Heart left ventricle (tissue), 16 donors: ENCODE measurements at regions not wholly inside any gene's neighbourhood (a gene's known extent, or its start where the extent isn't known, plus 50 kb on each side); places are given as distances from the start of the nearest gene placed in this dataset.

Experiments
- ATAC-seq, 4 donors: fragments of 200-7000 bp; cut with Tn5 transposase; one replicate each; pipeline ENCODE4 v1.9.1; 2020 to 2022; ENCODE audit warnings: moderate library complexity in 4 of 4, mild to moderate bottlenecking in 3 of 4, moderate number of reproducible peaks in 1 of 4
- DNase-seq, 5 donors: peaks; one replicate each; pipeline ENCODE4 v3.0.0-alpha.2; 2020
- H3K27ac ChIP-seq, 12 donors: fragments of 200-600 bp; sonication (generic) in 4 of 12; one replicate each; pipeline versions ENCODE4 v1.5.0 to v1.8.0; 2016 to 2022; ENCODE audit warnings: mild to moderate bottlenecking in 2 of 12
- H3K27me3 ChIP-seq, 9 donors: fragments of 200-600 bp; sonication (generic) in 2 of 9; one replicate each; pipeline versions ENCODE4 v1.5.1 to v1.8.0; 2016 to 2022; ENCODE audit warnings: mild to moderate bottlenecking in 3 of 9
- H3K36me3 ChIP-seq, 9 donors: fragments of 200-600 bp; sonication (generic) in 2 of 9; one replicate each; pipeline versions ENCODE4 v1.5.0 to v1.8.0; 2018 to 2022; ENCODE audit warnings: mild to moderate bottlenecking in 2 of 9
- H3K4me1 ChIP-seq, 12 donors: fragments of 200-600 bp; sonication (generic) in 4 of 12; one replicate each; pipeline versions ENCODE4 v1.5.0 to v1.8.0; 2016 to 2022; ENCODE audit warnings: mild to moderate bottlenecking in 3 of 12
- H3K4me3 ChIP-seq, 12 donors: fragments of 200-600 bp; sonication (generic) in 4 of 12; one replicate each; pipeline versions ENCODE4 v1.5.0 to v1.8.0; 2017 to 2022; ENCODE audit warnings: mild to moderate bottlenecking in 9 of 12, moderate library complexity in 4 of 12
- H3K9me3 ChIP-seq, 12 donors: fragments of 200-600 bp; sonication (generic) in 4 of 12; one replicate each; pipeline versions ENCODE4 v1.5.0 to v1.8.0; 2016 to 2022; ENCODE audit warnings: mild to moderate bottlenecking in 1 of 12
- POLR2A ChIP-seq, 2 donors: fragments of 450-650 bp; IDR thresholded peaks; one replicate each; pipeline ENCODE4 v1.6.1; 2017; ENCODE audit warnings: antibody characterized with exemption in 2 of 2, mild to moderate bottlenecking in 2 of 2, moderate library complexity in 2 of 2
- WGBS, 4 donors: extraction: QIAGEN DNeasy Blood & Tissue Kit in 2 of 4; methylation state at CpG; one replicate each; pipeline versions ENCODE4 v1.1.5 to v1.1.7; 2013 to 2018; 5-methylcytosine and 5-hydroxymethylcytosine counted together
- intact Hi-C, 10 donors: fragments of 100-400 bp; cut with DNase I; formaldehyde crosslinking; loops; one replicate each; pipeline versions ENCODE4 v1.11.1 to v1.14.2; 2022
- TF ChIP-seq, protein P1 (sequence below), 12 donors: fragments of 200-600 bp; sonication (generic) in 4 of 12; IDR thresholded peaks; one replicate each; pipeline versions ENCODE4 v1.5.0 to v1.8.0; 2018 to 2022; ENCODE audit warnings: antibody characterized with exemption in 12 of 12, mild to moderate bottlenecking in 5 of 12
- donor health status: ischemic (EF 13 %, LVEDD 7.1; RV severe dilation, severe dysfunction).
- donor health status: healthy with polysubstance abuse.
- donor health status: DM: no; HTN: yes; CAD: no.
- donor health status: DM: no; HTN: no; CAD: no.
- donor health status: ischemic (EF 25% LVEDD 6.9; RV normal size, moderate dysfunction).
- donor health status: ischemic (EF 25% LVEDD 5.7; RV mildly dilated, moderate dysfunction).
- donor health status: healthy.
- donor health status: DM: yes; HTN: yes; CAD: no.
- donor health status: ischemic (EF 35%, LVEDD 5.7; RV mildly dilated, moderate dysfunction).
- donor health status: nonischemic (EF 11% LVEDD 7.7; RV severe dilation, severe dysfunction).
- donor health status: DM: yes; HTN: yes; CAD: no.
- donor health status: PGD.
- donor health status: ischemic (EF 29% LVEDD 5.4; RV normal size, mild dysfunction).
- donor health status: nonischemic (EF 23%, LVEDD 6.1; RV moderate dilation, normal function).

- H3K4me1 ChIP-seq = no peaks in the 10 kb centered on the region
- ATAC-seq (no peak), DNase-seq (no peak)
- no peak overlapping the region for H3K27ac ChIP-seq
- intact Hi-C loops = no loop called here
- H3K4me3 ChIP-seq = no peak overlapping the region
- TF ChIP-seq POLR2A (IDR thresholded peaks at IDR 0.05) = no peak
- TF ChIP-seq, protein P1, sequence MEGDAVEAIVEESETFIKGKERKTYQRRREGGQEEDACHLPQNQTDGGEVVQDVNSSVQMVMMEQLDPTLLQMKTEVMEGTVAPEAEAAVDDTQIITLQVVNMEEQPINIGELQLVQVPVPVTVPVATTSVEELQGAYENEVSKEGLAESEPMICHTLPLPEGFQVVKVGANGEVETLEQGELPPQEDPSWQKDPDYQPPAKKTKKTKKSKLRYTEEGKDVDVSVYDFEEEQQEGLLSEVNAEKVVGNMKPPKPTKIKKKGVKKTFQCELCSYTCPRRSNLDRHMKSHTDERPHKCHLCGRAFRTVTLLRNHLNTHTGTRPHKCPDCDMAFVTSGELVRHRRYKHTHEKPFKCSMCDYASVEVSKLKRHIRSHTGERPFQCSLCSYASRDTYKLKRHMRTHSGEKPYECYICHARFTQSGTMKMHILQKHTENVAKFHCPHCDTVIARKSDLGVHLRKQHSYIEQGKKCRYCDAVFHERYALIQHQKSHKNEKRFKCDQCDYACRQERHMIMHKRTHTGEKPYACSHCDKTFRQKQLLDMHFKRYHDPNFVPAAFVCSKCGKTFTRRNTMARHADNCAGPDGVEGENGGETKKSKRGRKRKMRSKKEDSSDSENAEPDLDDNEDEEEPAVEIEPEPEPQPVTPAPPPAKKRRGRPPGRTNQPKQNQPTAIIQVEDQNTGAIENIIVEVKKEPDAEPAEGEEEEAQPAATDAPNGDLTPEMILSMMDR (IDR thresholded peaks at IDR 0.05) = no peak
- 37 to 79% (median 48%) methylated on average over 2 of the region's 2 CpGs for WGBS, 4 donors
- no peaks in the 10 kb centered on the region for H3K27me3 ChIP-seq
- H3K36me3 ChIP-seq = no peaks in the 10 kb centered on the region
- H3K9me3 ChIP-seq = no peaks in the 10 kb centered on the region
Observed at GRCh38 chr12:60278209-60278608, 682.4 kb downstream of the SLC16A7 start.

DNA sequence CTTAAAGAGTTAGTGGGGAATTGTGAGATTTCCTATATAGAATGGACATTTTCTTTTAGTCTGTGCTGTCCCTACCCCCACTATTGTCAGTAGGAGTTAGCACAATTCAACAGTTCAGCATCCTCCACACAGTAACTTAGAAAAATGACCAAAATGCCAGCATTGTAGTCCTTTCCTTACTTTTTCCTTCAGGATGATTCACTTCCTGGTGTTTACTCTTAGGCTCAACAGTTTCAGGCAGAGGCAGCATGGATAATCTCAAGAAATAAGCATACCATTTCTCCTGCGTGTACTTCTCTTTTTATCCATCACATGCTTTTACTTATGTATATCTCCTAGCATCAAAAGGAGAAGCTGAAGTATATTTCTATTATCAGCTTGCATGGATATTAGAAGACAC lies 683.4 kb downstream of the SLC16A7 start:
- DNase-seq = no peak
- WGBS, 4 donors = 60 to 76% (median 66%) methylated on average over 1 of the region's 1 CpG
- intact Hi-C loops = no loop called here
- no peaks in the 10 kb centered on the region for H3K9me3 ChIP-seq
- no peak overlapping the region for H3K4me3 ChIP-seq
- H3K27ac ChIP-seq = no peak overlapping the region
- no peaks in the 10 kb centered on the region for H3K27me3 ChIP-seq
- TF ChIP-seq, protein P1 (IDR thresholded peaks at IDR 0.05) = no peak
- TF ChIP-seq POLR2A (IDR thresholded peaks at IDR 0.05) = no peak
- no peak for ATAC-seq
- no peaks in the 10 kb centered on the region for H3K36me3 ChIP-seq
- no peaks in the 10 kb centered on the region for H3K4me1 ChIP-seq

- DNase-seq (no peak), ATAC-seq (no peak)
- TF ChIP-seq, protein P1 (IDR thresholded peaks at IDR 0.05) = no peak
- no peak overlapping the region for H3K27ac ChIP-seq
- WGBS, 4 donors = 89 to 95% (median 93%) methylated on average over 7 to 8 of the region's 8 CpGs
- no peaks in the 10 kb centered on the region for H3K27me3 ChIP-seq
- H3K9me3 ChIP-seq = no peaks in the 10 kb centered on the region
- intact Hi-C loops = no loop called here
- no peak overlapping the region for H3K4me3 ChIP-seq
- no peaks in the 10 kb centered on the region for H3K36me3 ChIP-seq
- H3K4me1 ChIP-seq = no peaks in the 10 kb centered on the region
Observed at GRCh38 chr12:60281522-60281921, 685.7 kb downstream of the SLC16A7 start.

- 63 to 76% (median 73%) methylated on average over 1 of the region's 1 CpG for WGBS, 4 donors
- Histone ChIP-seq H3K27ac (no peak overlapping the region), H3K27me3 (no peaks in the 10 kb centered on the region), H3K4me3 (no peak overlapping the region), H3K4me1 (no peaks in the 10 kb centered on the region), H3K9me3 (peaks cover 0 to 29% (median 0%) of the 10 kb centered on the region in 12 donors), H3K36me3 (no peaks in the 10 kb centered on the region)
- DNase-seq (no peak), ATAC-seq (no peak)
- TF ChIP-seq, protein P1 (IDR thresholded peaks at IDR 0.05) = no peak
- no peak for TF ChIP-seq POLR2A (IDR thresholded peaks at IDR 0.05)
- intact Hi-C loops = no loop called here
Observed at GRCh38 chr12:60290532-60290931, 694.7 kb downstream of the SLC16A7 start.
